Keratinocyte (primary cell): ENCODE measurements at regions not wholly inside any gene's neighbourhood (a gene's known extent, or its start where the extent isn't known, plus 50 kb on each side); places are given as distances from the start of the nearest gene placed in this dataset.

Experiments
- EZH2 ChIP-seq: IDR thresholded peaks from one replicate; pipeline ENCODE4 v1.6.1; 2012; ENCODE audit warnings: inconsistent platforms, mild to moderate bottlenecking, low read length, moderate library complexity
- TF ChIP-seq, protein P1 (sequence below), 3 experiments: IDR thresholded peaks in 1 of 3; conservative IDR thresholded peaks in 1 of 3; optimal IDR thresholded peaks in 1 of 3; 2 replicates in 2 of 3; 3 replicates in 1 of 3; pipeline versions ENCODE3 to v1.5.1; 2011; ENCODE audit warnings: low read length in 3 of 3, mild to moderate bottlenecking in 3 of 3, moderate library complexity in 2 of 3, control low read depth in 1 of 3, inconsistent platforms in 1 of 3; ENCODE audit not compliant: insufficient read depth in 2 of 3; ENCODE audit errors: extremely low read depth in 1 of 3

DNA sequence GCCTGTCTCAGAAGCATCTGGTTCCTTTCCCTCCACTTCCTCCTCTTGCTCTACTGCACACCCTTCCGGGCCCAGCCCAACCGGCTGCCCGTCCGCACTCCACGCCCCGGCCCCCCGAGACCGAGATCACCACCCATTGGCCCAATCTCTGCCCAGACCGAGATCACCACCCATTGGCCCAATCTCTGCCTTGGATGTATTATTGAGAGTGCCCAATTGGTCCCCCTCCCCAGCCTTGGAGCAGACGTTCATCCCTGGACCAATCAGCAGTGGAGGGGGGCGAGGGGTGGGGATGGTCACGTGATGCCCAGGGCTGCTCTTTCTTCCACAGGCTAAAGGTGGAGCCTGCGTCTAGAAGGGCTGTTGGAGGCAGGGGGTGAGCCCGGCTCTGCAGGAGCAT lies 75.6 kb upstream of the TMEM132C start:
- TF ChIP-seq, protein P1, sequence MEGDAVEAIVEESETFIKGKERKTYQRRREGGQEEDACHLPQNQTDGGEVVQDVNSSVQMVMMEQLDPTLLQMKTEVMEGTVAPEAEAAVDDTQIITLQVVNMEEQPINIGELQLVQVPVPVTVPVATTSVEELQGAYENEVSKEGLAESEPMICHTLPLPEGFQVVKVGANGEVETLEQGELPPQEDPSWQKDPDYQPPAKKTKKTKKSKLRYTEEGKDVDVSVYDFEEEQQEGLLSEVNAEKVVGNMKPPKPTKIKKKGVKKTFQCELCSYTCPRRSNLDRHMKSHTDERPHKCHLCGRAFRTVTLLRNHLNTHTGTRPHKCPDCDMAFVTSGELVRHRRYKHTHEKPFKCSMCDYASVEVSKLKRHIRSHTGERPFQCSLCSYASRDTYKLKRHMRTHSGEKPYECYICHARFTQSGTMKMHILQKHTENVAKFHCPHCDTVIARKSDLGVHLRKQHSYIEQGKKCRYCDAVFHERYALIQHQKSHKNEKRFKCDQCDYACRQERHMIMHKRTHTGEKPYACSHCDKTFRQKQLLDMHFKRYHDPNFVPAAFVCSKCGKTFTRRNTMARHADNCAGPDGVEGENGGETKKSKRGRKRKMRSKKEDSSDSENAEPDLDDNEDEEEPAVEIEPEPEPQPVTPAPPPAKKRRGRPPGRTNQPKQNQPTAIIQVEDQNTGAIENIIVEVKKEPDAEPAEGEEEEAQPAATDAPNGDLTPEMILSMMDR (optimal IDR thresholded peaks at IDR 0.05 in 1 of 3, IDR thresholded peaks at IDR 0.05 in 1 of 3, conservative IDR thresholded peaks at IDR 0.05 in 1 of 3; ENCODE audit: extremely low read depth in 1 of 3, insufficient read depth in 2 of 3, low read length in 3 of 3): no peak
- no peak for TF ChIP-seq EZH2
